ENCODE measurements at regions not wholly inside any gene's neighbourhood (a gene's known extent, or its start where the extent isn't known, plus 50 kb on each side); places are given as distances from the start of the nearest gene placed in this dataset.

- ChIA-PET POLR2A (no interaction called here), CTCF (ENCODE audit: low intra/inter-chr PET ratio, low total read pairs) (no interaction called here)
- peaks cover 41% of the 10 kb centered on the region for H3K4me1 ChIP-seq (ENCODE audit: insufficient read depth, low read length)
- TF ChIP-seq SMAD3 (CRISPR knock-in tag; IDR thresholded peaks at IDR 0.05) (no peak), ZNF567 (CRISPR knock-in tag; IDR thresholded peaks at IDR 0.05; ENCODE audit: borderline replicate concordance) (no peak), ZFP36 (IDR thresholded peaks at IDR 0.05; ENCODE audit: borderline replicate concordance, low read depth, low read length, partially characterized antibody) (no peak), PHB2 (IDR thresholded peaks at IDR 0.05; ENCODE audit: partially characterized antibody) (no peak), CBFB (CRISPR knock-in tag; IDR thresholded peaks at IDR 0.05) (no peak), ZBED4 (CRISPR knock-in tag; IDR thresholded peaks at IDR 0.05; ENCODE audit: borderline replicate concordance) (no peak)
- no TSS peak for BruUV-seq (replicated peaks)
- FAIRE-seq (no peak), DNase-seq (ENCODE audit: low spot score) (no peak), ATAC-seq (no peak)
- no peak overlapping the region for H3K4me3 ChIP-seq (replicated peaks in 1 of 3; ENCODE audit: insufficient read depth in 1 of 3, low read depth in 2 of 3, low read length in 3 of 3)
- H3K36me3 ChIP-seq (replicated peaks in 1 of 2; ENCODE audit: control insufficient read depth in 1 of 2, insufficient read depth in 2 of 2, low read length in 2 of 2), result no peaks in the 10 kb centered on the region
- no peaks in the 10 kb centered on the region for H3K27me3 ChIP-seq (ENCODE audit: control insufficient read depth in 1 of 2, insufficient read depth in 2 of 2, low read length in 2 of 2)
- H3K9ac ChIP-seq (ENCODE audit: insufficient read depth, low read depth, low read length), result no peak overlapping the region
- peaks cover 5% of the 10 kb centered on the region for H3K9me3 ChIP-seq (ENCODE audit: low read length)
- no peak overlapping the region for H3K4me2 ChIP-seq (ENCODE audit: low read depth, low read length)
- no peak overlapping the region for H2AFZ ChIP-seq (ENCODE audit: low read length)
- no peaks in the 10 kb centered on the region for H3K79me2 ChIP-seq (ENCODE audit: insufficient read depth, low read length)
- intact Hi-C loops (cut with micrococcal nuclease; ENCODE audit: unreplicated experiment), result no loop called here
- H4K20me1 ChIP-seq (ENCODE audit: insufficient read depth, low read length), result no peaks in the 10 kb centered on the region
- in situ Hi-C loops (cut with HindIII; ENCODE audit: extremely low pct_ligation_motif_present, low pct_unique_long_range_greater_than_20kb), result no loop called here
- no peak overlapping the region for H3K27ac ChIP-seq (ENCODE audit: extremely low read length, insufficient read depth, low read length)
Observed at GRCh38 chr9:88713010-88713409, 178.0 kb downstream of the NXNL2 start.
